ENCODE measurements at regions not wholly inside any gene's neighbourhood (a gene's known extent, or its start where the extent isn't known, plus 50 kb on each side); places are given as distances from the start of the nearest gene placed in this dataset.

DNA sequence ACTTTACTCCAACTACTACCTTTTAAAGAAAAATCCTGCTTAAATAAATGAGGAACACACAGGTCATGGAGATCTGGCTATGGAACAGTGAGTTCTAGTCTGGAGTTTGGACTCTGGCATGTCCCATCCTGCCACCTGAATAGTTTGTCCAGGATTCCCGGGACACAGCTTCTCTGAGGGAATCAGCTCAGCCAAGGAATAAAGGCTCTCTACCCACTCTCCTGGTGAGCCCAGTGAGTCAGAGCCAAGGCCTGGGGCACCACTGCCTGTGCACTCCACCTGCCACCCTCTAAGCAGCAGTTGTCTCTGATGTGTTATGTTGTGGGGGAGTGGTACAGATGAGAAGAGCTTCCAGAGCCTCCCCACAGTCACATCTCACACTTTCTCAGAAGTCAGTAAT lies 113.5 kb downstream of the HTR5A start:
- Histone ChIP-seq H3K27ac (replicated peaks) (no peak overlapping the region), H3K27me3 (ENCODE audit: insufficient read depth, poor library complexity, severe bottlenecking) (no peaks in the 10 kb centered on the region), H3K4me3 (replicated peaks; ENCODE audit: insufficient read depth, low read length) (no peak overlapping the region)
- no peak for DNase-seq (ENCODE audit: low read depth in 1 of 2, low spot score in 1 of 2)
- TF ChIP-seq SPI1 (IDR thresholded peaks at IDR 0.05; ENCODE audit: borderline replicate concordance, low read depth) (no peak), POLR2AphosphoS5 (IDR thresholded peaks at IDR 0.05; ENCODE audit: low read depth) (no peak), GABPA (IDR thresholded peaks at IDR 0.05; ENCODE audit: low read depth) (no peak)
- TF ChIP-seq, protein P1, sequence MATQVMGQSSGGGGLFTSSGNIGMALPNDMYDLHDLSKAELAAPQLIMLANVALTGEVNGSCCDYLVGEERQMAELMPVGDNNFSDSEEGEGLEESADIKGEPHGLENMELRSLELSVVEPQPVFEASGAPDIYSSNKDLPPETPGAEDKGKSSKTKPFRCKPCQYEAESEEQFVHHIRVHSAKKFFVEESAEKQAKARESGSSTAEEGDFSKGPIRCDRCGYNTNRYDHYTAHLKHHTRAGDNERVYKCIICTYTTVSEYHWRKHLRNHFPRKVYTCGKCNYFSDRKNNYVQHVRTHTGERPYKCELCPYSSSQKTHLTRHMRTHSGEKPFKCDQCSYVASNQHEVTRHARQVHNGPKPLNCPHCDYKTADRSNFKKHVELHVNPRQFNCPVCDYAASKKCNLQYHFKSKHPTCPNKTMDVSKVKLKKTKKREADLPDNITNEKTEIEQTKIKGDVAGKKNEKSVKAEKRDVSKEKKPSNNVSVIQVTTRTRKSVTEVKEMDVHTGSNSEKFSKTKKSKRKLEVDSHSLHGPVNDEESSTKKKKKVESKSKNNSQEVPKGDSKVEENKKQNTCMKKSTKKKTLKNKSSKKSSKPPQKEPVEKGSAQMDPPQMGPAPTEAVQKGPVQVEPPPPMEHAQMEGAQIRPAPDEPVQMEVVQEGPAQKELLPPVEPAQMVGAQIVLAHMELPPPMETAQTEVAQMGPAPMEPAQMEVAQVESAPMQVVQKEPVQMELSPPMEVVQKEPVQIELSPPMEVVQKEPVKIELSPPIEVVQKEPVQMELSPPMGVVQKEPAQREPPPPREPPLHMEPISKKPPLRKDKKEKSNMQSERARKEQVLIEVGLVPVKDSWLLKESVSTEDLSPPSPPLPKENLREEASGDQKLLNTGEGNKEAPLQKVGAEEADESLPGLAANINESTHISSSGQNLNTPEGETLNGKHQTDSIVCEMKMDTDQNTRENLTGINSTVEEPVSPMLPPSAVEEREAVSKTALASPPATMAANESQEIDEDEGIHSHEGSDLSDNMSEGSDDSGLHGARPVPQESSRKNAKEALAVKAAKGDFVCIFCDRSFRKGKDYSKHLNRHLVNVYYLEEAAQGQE (IDR thresholded peaks at IDR 0.05; ENCODE audit: insufficient replicate concordance, low read depth): no peak
- TF ChIP-seq, protein P2, sequence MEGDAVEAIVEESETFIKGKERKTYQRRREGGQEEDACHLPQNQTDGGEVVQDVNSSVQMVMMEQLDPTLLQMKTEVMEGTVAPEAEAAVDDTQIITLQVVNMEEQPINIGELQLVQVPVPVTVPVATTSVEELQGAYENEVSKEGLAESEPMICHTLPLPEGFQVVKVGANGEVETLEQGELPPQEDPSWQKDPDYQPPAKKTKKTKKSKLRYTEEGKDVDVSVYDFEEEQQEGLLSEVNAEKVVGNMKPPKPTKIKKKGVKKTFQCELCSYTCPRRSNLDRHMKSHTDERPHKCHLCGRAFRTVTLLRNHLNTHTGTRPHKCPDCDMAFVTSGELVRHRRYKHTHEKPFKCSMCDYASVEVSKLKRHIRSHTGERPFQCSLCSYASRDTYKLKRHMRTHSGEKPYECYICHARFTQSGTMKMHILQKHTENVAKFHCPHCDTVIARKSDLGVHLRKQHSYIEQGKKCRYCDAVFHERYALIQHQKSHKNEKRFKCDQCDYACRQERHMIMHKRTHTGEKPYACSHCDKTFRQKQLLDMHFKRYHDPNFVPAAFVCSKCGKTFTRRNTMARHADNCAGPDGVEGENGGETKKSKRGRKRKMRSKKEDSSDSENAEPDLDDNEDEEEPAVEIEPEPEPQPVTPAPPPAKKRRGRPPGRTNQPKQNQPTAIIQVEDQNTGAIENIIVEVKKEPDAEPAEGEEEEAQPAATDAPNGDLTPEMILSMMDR (IDR thresholded peaks at IDR 0.05; ENCODE audit: insufficient read depth, low read length): no peak

DNA sequence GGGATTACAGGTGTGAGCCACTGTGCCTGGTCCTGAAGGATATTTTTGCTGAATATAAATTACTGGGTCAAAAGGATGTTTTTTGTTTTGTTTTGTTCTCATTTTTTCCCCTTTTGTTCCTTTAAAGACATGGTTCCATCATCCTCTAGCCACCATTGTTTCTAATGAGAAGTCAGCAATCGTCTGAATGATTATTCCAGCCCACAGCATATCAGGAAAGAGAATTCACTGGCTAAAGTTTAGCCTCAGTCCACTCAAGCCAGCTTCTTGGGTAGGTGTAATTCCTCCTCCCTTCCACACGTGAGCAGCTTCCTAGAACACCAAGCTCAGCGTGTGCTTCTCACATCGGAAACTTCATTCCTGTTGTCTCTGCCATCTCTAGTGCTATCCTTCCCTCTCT lies 112.8 kb upstream of the INSIG1 start:
- Histone ChIP-seq H3K27ac (replicated peaks) (no peak overlapping the region), H3K27me3 (ENCODE audit: insufficient read depth, poor library complexity, severe bottlenecking) (no peaks in the 10 kb centered on the region), H3K4me3 (replicated peaks; ENCODE audit: insufficient read depth, low read length) (no peak overlapping the region)
- TF ChIP-seq GABPA (IDR thresholded peaks at IDR 0.05; ENCODE audit: low read depth): no peak
- TF ChIP-seq POLR2AphosphoS5 (IDR thresholded peaks at IDR 0.05; ENCODE audit: low read depth): no peak
- no peak for TF ChIP-seq SPI1 (IDR thresholded peaks at IDR 0.05; ENCODE audit: borderline replicate concordance, low read depth)
- TF ChIP-seq, protein P2 (IDR thresholded peaks at IDR 0.05; ENCODE audit: insufficient read depth, low read length): no peak
- TF ChIP-seq, protein P1 (IDR thresholded peaks at IDR 0.05; ENCODE audit: insufficient replicate concordance, low read depth): no peak
- no peak for DNase-seq (ENCODE audit: low read depth in 1 of 2, low spot score in 1 of 2)

DNA sequence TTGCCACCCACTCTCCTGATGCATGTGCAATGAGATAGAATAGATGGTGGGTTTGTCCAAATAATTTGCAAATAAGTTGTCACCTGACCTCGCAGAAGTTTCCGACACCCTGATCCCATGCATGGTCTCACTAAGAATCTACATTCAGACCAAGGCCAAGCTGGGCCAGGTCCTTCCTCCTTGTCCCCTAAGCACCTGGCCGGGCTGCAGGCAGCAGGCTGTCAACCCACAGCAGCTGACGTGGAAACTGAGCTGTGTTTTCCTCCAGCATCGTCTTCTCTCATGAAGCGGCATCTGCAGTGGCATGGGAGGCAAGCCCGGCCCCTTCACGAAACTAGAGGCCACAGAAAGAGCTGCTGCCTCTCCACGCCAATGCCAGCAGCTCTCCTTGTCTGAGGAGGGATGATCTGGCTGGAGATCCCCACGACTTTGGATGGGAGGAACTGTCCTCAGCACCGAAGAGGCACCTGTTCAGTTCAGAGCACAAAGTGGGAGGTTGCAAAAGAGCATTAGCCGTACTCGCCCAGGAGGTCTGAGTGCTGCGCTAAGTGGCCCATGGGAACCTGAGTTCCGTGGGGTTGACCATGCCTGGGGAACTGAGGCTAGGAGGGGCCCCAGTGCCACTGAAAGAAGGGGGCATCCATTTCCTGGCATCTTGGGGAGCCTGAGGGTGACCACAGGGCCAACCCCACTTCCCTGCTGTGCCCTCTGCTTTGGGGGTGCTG lies 110.5 kb upstream of the INSIG1 start:
- TF ChIP-seq, protein P1 (IDR thresholded peaks at IDR 0.05; ENCODE audit: insufficient replicate concordance, low read depth): no peak
- TF ChIP-seq POLR2AphosphoS5 (IDR thresholded peaks at IDR 0.05; ENCODE audit: low read depth): no peak
- TF ChIP-seq, protein P2 (IDR thresholded peaks at IDR 0.05; ENCODE audit: insufficient read depth, low read length): no peak
- TF ChIP-seq SPI1 (IDR thresholded peaks at IDR 0.05; ENCODE audit: borderline replicate concordance, low read depth): no peak
- no peak for TF ChIP-seq GABPA (IDR thresholded peaks at IDR 0.05; ENCODE audit: low read depth)
- H3K4me3 ChIP-seq (replicated peaks; ENCODE audit: insufficient read depth, low read length): no peak overlapping the region

More for the DNA sequence above, 110.5 kb upstream of the INSIG1 start:
- H3K27me3 ChIP-seq (ENCODE audit: insufficient read depth, poor library complexity, severe bottlenecking): no peaks in the 10 kb centered on the region
- no peak for DNase-seq (ENCODE audit: low read depth in 1 of 2, low spot score in 1 of 2)
- H3K27ac ChIP-seq (replicated peaks): no peak overlapping the region

Data from HL-60 (cell line).